GM18870 (cell line): ENCODE measurements at regions not wholly inside any gene's neighbourhood (a gene's known extent, or its start where the extent isn't known, plus 50 kb on each side); places are given as distances from the start of the nearest gene placed in this dataset.
"Not testable (repeated sequence)": the region's sequence is repeated elsewhere in the genome, so short reads cannot be mapped to it uniquely, and the experiment has no call there.

ENCODE experiments used
- ATAC-seq: cut with Tn5 transposase; IDR thresholded peaks from one replicate; pipeline ENCODE4 v1.9.1; 2021; ENCODE audit warnings: moderate library complexity; ENCODE audit not compliant: unreplicated experiment

GRCh38 chr6:56724455-56724854, 81.8 kb upstream of the DST start:
- no peak for ATAC-seq

- no peak for ATAC-seq
Observed at GRCh38 chr6:56720882-56721281, 78.2 kb upstream of the DST start.

GRCh38 chr6:56720202-56720601, 77.5 kb upstream of the DST start:
- not testable (repeated sequence) for ATAC-seq

DNA sequence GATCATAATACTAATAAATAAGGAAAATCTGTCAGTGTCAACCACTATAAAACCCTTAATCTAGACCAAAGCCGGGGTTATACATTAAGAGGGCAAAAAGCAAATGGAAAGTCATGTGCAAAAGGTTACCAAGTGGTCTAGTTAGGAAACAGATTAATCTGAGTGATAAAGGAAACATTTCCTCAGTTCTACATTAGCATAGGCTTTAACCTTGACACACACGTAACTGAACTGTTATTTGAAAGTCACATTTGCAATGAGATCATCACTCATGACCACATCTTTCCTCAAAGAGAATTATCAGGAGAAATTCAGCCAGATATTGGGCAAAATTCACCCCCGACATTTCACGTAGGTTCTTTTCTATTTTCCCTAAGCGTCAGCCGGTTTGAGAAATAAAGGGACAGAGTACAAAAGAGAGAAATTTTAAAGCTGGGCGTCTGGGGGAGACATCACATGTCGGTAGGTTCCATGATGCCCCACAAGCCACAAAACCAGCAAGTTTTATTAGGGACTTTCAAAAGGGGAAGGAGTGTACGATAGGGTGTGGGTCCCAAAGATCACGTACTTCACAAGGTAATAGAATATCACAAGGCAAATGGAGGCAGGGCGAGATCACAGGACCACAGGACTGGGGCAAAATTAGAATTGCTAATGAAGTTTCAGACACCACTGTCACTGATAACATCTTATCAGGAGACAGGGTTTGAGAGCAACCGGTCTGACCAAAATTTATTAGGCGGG, 76.8 kb upstream of the DST start:
- ATAC-seq = not testable (repeated sequence)

- ATAC-seq = no peak
Observed at GRCh38 chr6:56718236-56718635, 75.5 kb upstream of the DST start.

GRCh38 chr6:56716229-56716628, 73.5 kb upstream of the DST start:
- ATAC-seq = no peak

DNA sequence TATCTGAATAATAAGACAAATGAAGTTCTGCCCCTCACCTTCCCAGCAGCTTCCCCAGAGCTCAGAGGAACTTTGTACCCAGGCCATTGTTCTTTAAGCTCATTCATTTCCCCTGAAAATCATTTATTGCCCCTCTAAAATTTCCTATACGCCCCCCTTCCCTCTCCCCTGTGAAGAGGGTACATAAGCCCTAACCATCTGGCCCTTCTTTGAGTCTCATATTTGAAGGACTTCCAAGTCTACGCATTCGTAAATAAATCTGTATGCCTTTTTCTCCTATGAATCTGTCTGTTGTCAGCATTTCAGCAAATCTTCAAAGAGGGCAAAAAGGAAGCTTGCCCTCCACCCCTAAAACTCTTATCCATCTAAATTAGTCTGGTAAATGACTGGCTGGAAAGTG, 73.1 kb upstream of the DST start:
- no peak for ATAC-seq

DNA sequence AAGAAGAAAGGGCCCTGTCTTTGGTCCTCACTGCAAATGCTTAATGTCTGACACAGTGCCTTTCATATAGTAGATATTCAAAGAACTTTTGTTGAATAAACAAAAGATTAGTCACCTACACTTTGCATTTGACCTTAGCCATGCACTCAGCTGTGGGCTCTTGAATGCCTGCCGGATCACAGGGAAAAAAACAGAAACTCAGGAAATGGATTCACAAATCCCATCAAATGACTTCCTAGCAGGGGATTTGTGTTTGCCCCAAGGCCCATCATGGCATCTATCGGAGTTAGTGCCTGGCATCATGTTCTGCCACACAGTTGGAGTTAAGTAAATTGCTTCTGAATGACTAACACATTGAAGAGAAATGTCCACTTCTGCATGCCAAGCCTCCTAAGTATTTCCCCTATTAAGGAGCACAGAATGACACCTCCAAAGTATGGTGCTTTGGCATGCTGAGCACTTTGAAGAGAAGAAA, 72.3 kb upstream of the DST start:
- ATAC-seq = no peak

- no peak for ATAC-seq
Observed at GRCh38 chr6:56714273-56714672, 71.6 kb upstream of the DST start.

DNA sequence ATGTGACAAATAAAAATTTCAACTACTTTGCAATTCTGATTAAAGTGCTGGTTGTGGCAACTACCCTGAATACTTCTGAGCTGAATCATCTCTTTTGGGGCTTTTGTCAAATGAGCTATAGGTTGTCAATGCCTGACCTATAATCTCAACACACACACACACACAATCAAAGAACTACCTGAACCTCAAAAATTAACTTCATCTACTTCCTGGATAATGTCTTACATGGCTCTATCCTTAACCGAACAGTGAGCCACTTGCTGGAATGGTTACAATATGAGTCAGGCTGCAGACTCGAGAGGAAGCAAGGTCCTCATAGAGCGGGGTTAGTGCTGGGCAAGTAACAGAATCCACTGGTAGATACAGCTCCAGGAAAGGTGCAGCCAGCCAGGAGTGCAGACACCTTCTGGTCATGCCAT, 70.6 kb upstream of the DST start:
- ATAC-seq = no peak

DNA sequence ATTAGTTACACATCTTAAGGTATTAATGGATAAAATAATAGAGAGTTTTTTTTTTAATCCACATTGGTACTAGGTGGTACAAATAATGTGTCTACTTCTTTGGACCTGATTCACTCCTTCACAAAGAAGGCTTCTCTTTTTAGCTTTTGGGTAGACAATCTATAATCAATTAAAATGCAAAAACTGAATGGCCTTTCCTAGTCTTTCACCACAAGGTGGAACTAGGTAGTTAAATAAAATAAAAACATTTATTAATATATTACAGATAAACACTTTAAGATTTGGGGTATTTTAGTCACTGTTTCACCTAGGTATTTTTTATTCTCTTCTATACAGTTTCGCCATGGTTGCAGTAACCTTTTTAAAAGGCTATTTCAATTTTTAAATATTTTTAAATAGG, 68.3 kb upstream of the DST start:
- no peak for ATAC-seq

- no peak for ATAC-seq
Observed at GRCh38 chr6:56709650-56710049, 67.0 kb upstream of the DST start.

DNA sequence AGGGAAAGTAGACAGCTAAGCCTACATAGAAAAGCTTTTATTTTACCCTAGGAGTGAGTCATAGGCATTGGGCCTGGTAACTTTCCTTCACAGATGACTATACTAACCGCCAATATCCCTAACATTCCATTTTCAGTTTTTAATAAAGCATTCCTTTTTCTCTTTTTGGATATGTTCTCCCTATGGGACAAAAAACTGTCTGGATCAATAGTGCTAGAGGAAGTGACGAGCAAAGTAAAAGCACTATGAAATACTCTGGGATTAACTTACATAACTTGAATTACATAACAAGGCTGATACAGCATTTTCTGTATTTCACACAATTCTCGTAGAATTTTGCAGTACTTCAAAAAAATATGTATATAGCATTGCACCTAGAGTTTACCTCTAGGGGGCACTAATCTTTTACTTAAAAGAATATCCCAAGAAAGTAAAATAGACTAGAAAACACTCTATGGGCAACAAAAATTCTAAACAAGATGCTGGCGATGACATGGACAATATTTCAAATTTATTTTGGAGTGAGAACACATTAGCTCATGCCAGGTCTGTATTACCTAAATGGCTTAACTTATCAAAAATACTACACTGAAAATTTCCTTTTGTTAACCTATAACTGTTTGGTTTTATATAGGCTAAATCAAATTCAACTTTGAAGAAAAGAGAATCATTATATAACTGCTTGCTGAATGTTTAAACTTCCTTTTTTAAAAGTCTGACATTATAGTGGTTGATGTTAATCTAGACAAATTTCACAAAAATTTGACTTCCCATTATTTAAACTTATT, 66.3 kb upstream of the DST start:
- no peak for ATAC-seq

- ATAC-seq = no peak
Observed at GRCh38 chr6:56706981-56707726, 64.5 kb upstream of the DST start.

DNA sequence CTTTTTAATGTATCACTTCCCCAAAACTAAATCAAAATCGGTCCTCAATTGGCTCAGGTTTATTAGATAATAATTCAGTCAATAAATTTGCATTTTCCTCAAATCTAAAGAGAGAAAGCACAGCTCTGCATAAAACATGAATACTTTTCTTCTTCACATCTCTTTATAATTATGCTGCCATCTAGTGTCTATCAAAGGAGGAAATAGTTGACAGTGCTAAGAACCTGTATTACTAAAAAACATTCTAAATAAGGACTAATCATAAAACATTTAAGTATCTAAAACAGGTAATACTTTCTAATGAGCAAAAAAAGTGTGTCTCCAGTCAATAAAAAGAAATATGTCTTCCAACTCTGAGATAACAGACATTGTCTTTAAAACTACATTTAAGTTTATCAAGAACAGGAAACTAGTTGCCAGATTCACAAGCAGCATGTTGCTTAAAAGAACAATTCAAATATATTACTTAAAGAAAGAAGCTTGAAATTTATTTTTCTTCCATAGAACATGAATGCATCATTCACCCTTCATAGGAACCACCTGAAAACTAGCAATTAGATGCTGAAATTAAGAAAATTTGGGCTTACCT, 56.5 kb upstream of the DST start:
- ATAC-seq = no peak

GRCh38 chr6:56695702-56696101, 53.0 kb upstream of the DST start:
- no peak for ATAC-seq

GRCh38 chr6:56694002-56694401, 51.3 kb upstream of the DST start:
- ATAC-seq = no peak

DNA sequence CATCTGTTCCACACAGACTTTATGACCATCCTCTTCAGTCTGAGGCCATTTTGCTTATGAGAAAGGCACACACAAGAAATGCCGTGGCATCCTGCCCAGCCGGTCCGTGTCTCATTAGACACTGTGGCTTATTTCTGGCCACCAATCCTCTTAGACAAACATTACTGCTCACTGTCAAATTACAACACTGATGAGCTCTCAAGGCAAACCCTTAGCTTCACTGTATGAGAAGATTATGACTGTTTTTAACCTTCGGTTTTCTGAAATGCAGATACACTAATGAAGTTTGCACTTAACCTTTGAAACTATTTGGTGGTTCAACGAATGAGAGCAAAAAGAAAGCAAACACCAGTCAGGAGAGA, 50.5 kb upstream of the DST start:
- no peak for ATAC-seq

DNA sequence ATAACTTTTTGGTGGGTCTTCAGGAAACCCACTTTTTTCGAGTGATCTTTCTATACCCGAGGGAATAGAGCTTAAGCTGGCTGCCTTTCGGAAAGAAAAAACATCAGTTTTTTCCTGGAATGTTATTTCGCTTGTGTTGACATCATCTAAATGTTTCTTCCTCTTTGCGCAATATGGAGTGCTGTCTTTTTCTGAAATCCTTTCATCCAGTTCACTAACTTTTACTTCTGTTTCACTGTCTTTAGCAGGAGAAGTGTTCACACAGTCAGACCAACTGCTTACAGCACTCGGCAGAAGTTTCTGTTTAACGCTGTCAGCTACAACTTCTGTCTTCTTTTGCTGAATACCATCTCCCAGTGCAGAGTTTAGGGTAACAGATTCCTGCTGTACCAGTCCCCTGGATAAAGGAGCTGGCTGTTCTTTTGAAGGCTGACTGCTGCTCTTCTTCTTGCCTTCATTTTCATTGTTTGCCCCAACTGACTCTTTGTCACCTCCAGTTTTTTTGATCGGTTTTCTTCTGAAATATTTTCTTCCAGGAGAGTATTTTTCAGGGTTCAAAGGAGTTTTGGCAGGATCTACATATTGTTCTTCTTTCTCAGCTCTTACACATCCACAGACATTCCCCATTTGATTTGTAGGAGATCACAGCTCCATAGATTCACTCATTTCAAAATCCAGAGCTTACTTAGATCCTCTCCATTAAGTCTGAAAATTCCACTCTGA, 50.0 kb upstream of the DST start:
- ATAC-seq = no peak
